Tibial nerve (tissue), 4 donors: ENCODE measurements at regions not wholly inside any gene's neighbourhood (a gene's known extent, or its start where the extent isn't known, plus 50 kb on each side); places are given as distances from the start of the nearest gene placed in this dataset.

ENCODE experiments used
- CTCF ChIP-seq, 5 experiments: fragments of 200-600 bp in 3 of 5; fragments of 450-650 bp in 2 of 5; sonication (generic) in 3 of 5; IDR thresholded peaks; one replicate each; pipeline ENCODE4 v1.5.1; 2016 to 2019; ENCODE audit warnings: antibody characterized with exemption in 5 of 5, mild to moderate bottlenecking in 3 of 5, moderate library complexity in 2 of 5
- EP300 ChIP-seq, 2 donors: sonication (generic); formaldehyde crosslinking; IDR thresholded peaks; one replicate each; pipeline ENCODE4 v1.6.1; 2017; ENCODE audit warnings: antibody characterized with exemption in 2 of 2, mild to moderate bottlenecking in 1 of 2
- POLR2A ChIP-seq, 2 donors: fragments of 450-650 bp; IDR thresholded peaks; one replicate each; pipeline ENCODE4 v1.6.1; 2017; ENCODE audit warnings: antibody characterized with exemption in 2 of 2, mild to moderate bottlenecking in 2 of 2, moderate library complexity in 2 of 2

GRCh38 chr16:35557731-35558130 lies 2098.3 kb downstream of the TP53TG3F start:
- TF ChIP-seq CTCF (IDR thresholded peaks at IDR 0.05), result no peak
- no peak for TF ChIP-seq POLR2A (IDR thresholded peaks at IDR 0.05)
- TF ChIP-seq EP300 (IDR thresholded peaks at IDR 0.05), result no peak
